ENCODE measurements at regions not wholly inside any gene's neighbourhood (a gene's known extent, or its start where the extent isn't known, plus 50 kb on each side); places are given as distances from the start of the nearest gene placed in this dataset.

GRCh38 chr15:26144836-26145235 is 281.7 kb upstream of the ATP10A start:
- intact Hi-C loops (cut with micrococcal nuclease; ENCODE audit: unreplicated experiment) = no loop called here
- no peaks in the 10 kb centered on the region for H4K20me1 ChIP-seq (ENCODE audit: insufficient read depth)
- ChIA-PET POLR2A (ENCODE audit: unreplicated experiment) (no interaction called here), CTCF (no interaction called here)
- no peaks in the 10 kb centered on the region for H3K79me2 ChIP-seq (ENCODE audit: low read depth)
- no peak overlapping the region for H2AFZ ChIP-seq
- no peaks in the 10 kb centered on the region for H3K27me3 ChIP-seq (ENCODE audit: insufficient read depth, low read depth)
- H3F3A ChIP-seq (ENCODE audit: insufficient read depth, low read depth) = no peaks in the 10 kb centered on the region
- no peak overlapping the region for H3K27ac ChIP-seq
- no peaks in the 10 kb centered on the region for H3K9me3 ChIP-seq (ENCODE audit: insufficient read depth, low read depth)
- TF ChIP-seq CTCF (conservative IDR thresholded peaks at IDR 0.05) = no peak
- TF ChIP-seq EZH2 (IDR thresholded peaks at IDR 0.05; ENCODE audit: low read depth) = no peak
- H3K4me2 ChIP-seq = no peak overlapping the region
- DNase-seq = no peak
- no peaks in the 10 kb centered on the region for H3K4me1 ChIP-seq (replicated peaks; ENCODE audit: insufficient read depth)
- no TSS peak for BruUV-seq (replicated peaks)
- no peak overlapping the region for H3K4me3 ChIP-seq
- no peaks in the 10 kb centered on the region for H3K36me3 ChIP-seq (ENCODE audit: low read depth)
- H3K9me2 ChIP-seq (ENCODE audit: insufficient read depth) = no peaks in the 10 kb centered on the region

GRCh38 chr15:26143221-26143620 is 280.1 kb upstream of the ATP10A start:
- ChIA-PET CTCF (no interaction called here), POLR2A (ENCODE audit: unreplicated experiment) (no interaction called here)
- H3K4me3 ChIP-seq = no peak overlapping the region
- H3K4me2 ChIP-seq = no peak overlapping the region
- H3K9me3 ChIP-seq (ENCODE audit: insufficient read depth, low read depth) = no peaks in the 10 kb centered on the region
- no peaks in the 10 kb centered on the region for H4K20me1 ChIP-seq (ENCODE audit: insufficient read depth)
- H3K9me2 ChIP-seq (ENCODE audit: insufficient read depth) = no peaks in the 10 kb centered on the region
- no peaks in the 10 kb centered on the region for H3K27me3 ChIP-seq (ENCODE audit: insufficient read depth, low read depth)
- H3K27ac ChIP-seq = no peak overlapping the region
- DNase-seq = no peak
- intact Hi-C loops (cut with micrococcal nuclease; ENCODE audit: unreplicated experiment) = no loop called here
- TF ChIP-seq CTCF (conservative IDR thresholded peaks at IDR 0.05) (no peak), EZH2 (IDR thresholded peaks at IDR 0.05; ENCODE audit: low read depth) (no peak)
- no peak overlapping the region for H2AFZ ChIP-seq
- no TSS peak for BruUV-seq (replicated peaks)
- H3K79me2 ChIP-seq (ENCODE audit: low read depth) = no peaks in the 10 kb centered on the region
- H3K36me3 ChIP-seq (ENCODE audit: low read depth) = no peaks in the 10 kb centered on the region
- no peaks in the 10 kb centered on the region for H3K4me1 ChIP-seq (replicated peaks; ENCODE audit: insufficient read depth)
- no peaks in the 10 kb centered on the region for H3F3A ChIP-seq (ENCODE audit: insufficient read depth, low read depth)

GRCh38 chr15:26134812-26135211 is 271.7 kb upstream of the ATP10A start:
- Histone ChIP-seq H3K36me3 (ENCODE audit: low read depth) (no peaks in the 10 kb centered on the region), H3F3A (ENCODE audit: insufficient read depth, low read depth) (no peaks in the 10 kb centered on the region), H3K4me2 (no peak overlapping the region), H2AFZ (no peak overlapping the region), H3K27me3 (ENCODE audit: insufficient read depth, low read depth) (0 out of 2 replicates have a peak, but pooled peaks cover 3% of the 10 kb centered on the region), H3K9me3 (ENCODE audit: insufficient read depth, low read depth) (no peaks in the 10 kb centered on the region), H3K4me3 (no peak overlapping the region), H3K79me2 (ENCODE audit: low read depth) (no peaks in the 10 kb centered on the region), H3K27ac (no peak overlapping the region), H4K20me1 (ENCODE audit: insufficient read depth) (no peaks in the 10 kb centered on the region), H3K9me2 (ENCODE audit: insufficient read depth) (no peaks in the 10 kb centered on the region), H3K4me1 (replicated peaks; ENCODE audit: insufficient read depth) (no peaks in the 10 kb centered on the region)
- DNase-seq = no peak
- BruUV-seq (replicated peaks) = no TSS peak
- POLR2A ChIA-PET (ENCODE audit: unreplicated experiment) = no interaction called here
- no peak for TF ChIP-seq CTCF (conservative IDR thresholded peaks at IDR 0.05)
- TF ChIP-seq EZH2 (IDR thresholded peaks at IDR 0.05; ENCODE audit: low read depth) = no peak
- CTCF ChIA-PET = no interaction called here
- intact Hi-C loops (cut with micrococcal nuclease; ENCODE audit: unreplicated experiment) = no loop called here

Data from PC-9 (cell line).